Neutrophil (primary cell): ENCODE measurements at regions not wholly inside any gene's neighbourhood (a gene's known extent, or its start where the extent isn't known, plus 50 kb on each side); places are given as distances from the start of the nearest gene placed in this dataset.

Source experiments
- H3K27ac ChIP-seq: fragments of 200-600 bp; sonication (generic); 2 replicates; pipeline ENCODE4 v1.5.1; 2016; ENCODE audit warnings: mild to moderate bottlenecking, moderate library complexity
- H3K27me3 ChIP-seq: fragments of 200-600 bp; sonication (generic); 2 replicates; pipeline ENCODE4 v1.6.0; 2016; ENCODE audit warnings: mild to moderate bottlenecking
- H3K36me3 ChIP-seq: fragments of 200-600 bp; sonication (generic); 2 replicates; pipeline ENCODE4 v1.5.1; 2017
- H3K4me1 ChIP-seq, 2 experiments: fragments of 200-600 bp in 1 of 2; sonication (generic) in 1 of 2; 1 replicate in 1 of 2; 2 replicates in 1 of 2; pipeline versions ENCODE4 v1.5.1 to v1.6.1; 2013 to 2016; ENCODE audit warnings: low read depth in 1 of 2, low read length in 1 of 2, mild to moderate bottlenecking in 1 of 2, moderate library complexity in 1 of 2; ENCODE audit not compliant: control insufficient read depth in 1 of 2, insufficient read depth in 1 of 2
- H3K4me3 ChIP-seq, 2 experiments: fragments of 200-600 bp in 1 of 2; sonication (generic) in 1 of 2; 1 replicate in 1 of 2; 2 replicates in 1 of 2; pipeline ENCODE4 v1.5.1; 2013 to 2016; ENCODE audit warnings: low read depth in 1 of 2, low read length in 1 of 2, mild to moderate bottlenecking in 1 of 2, moderate library complexity in 1 of 2
- H3K9me3 ChIP-seq: fragments of 200-600 bp; sonication (generic); 2 replicates; pipeline ENCODE4 v1.5.1; 2016
- TF ChIP-seq, protein P1 (sequence below): fragments of 200-600 bp; sonication (generic); IDR thresholded peaks from 2 replicates; pipeline ENCODE4 v1.5.1; 2016; ENCODE audit warnings: antibody characterized with exemption

DNA sequence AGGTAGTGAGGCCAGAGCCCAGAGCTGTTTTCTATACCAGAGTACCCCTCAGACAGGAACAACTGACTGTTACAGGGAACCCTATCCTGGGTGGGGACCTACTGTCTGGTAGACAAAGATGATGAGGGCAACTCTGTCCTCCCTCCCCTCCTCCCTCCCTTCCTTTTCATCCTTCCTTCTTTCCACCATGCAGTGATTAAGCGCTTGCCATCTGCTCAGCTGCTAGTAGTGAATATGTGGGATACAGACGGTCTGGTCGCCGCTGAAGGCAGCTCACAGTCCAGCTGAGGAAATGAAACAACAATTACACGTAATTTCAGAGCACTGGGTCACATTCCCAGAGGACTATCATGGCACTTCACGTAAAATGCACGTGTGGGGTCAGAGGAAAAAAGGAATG, 597.1 kb downstream of the BUD13 start:
- Histone ChIP-seq H3K27me3 (no peaks in the 10 kb centered on the region), H3K9me3 (no peaks in the 10 kb centered on the region)

DNA sequence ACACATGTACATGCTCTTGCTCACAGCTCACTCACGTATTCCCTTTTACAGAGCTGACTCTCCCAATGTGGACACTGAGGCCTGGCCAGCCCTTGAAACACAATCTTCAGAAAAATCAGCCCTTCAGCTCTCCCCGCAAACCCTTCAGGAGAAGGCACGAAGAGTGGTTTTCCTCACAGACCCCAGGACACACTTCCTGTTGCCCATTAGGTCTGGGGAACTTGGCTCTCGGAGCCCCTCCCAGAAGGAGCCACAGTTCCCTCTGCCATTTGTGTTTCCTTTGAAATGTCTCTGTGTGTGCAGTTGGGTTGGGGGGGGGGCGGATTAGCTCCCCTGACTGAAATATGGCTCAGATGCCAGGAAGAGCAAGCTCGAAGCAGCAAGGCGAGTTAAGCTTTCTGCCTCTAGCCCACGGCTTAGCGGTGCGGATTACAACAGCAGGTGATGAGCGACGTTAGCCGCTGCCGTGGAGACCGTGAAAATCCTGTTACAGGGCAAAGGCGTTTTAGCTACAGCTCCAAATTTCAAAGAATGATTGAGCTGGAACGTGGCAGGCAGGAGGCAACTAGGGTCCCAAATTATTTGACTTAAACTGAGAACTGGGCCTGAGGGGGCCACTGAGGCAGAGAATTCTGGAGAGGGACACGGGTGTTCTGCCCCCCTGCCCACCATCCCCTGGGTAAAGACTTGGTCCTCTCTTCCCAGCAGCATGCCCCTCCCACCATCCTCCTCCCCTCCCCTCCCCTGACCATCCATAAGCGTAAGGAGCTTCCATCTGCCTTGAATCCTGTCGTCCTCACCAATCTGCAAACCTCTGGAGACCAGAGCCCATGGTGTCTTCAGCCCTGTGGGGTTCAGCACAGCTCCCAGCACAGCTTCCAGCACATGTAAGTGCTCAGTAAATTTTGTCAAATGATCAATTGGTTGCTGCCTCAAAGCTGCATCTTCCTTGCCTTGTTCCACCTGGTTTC, 598.6 kb downstream of the BUD13 start:
- no peaks in the 10 kb centered on the region for H3K36me3 ChIP-seq
- no peak overlapping the region for H3K4me3 ChIP-seq
- TF ChIP-seq, protein P1, sequence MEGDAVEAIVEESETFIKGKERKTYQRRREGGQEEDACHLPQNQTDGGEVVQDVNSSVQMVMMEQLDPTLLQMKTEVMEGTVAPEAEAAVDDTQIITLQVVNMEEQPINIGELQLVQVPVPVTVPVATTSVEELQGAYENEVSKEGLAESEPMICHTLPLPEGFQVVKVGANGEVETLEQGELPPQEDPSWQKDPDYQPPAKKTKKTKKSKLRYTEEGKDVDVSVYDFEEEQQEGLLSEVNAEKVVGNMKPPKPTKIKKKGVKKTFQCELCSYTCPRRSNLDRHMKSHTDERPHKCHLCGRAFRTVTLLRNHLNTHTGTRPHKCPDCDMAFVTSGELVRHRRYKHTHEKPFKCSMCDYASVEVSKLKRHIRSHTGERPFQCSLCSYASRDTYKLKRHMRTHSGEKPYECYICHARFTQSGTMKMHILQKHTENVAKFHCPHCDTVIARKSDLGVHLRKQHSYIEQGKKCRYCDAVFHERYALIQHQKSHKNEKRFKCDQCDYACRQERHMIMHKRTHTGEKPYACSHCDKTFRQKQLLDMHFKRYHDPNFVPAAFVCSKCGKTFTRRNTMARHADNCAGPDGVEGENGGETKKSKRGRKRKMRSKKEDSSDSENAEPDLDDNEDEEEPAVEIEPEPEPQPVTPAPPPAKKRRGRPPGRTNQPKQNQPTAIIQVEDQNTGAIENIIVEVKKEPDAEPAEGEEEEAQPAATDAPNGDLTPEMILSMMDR, result no peak
- no peaks in the 10 kb centered on the region for H3K4me1 ChIP-seq
- no peaks in the 10 kb centered on the region for H3K9me3 ChIP-seq
- H3K27ac ChIP-seq, result no peak overlapping the region
- no peaks in the 10 kb centered on the region for H3K27me3 ChIP-seq

More for the DNA sequence above, 597.1 kb downstream of the BUD13 start:
- H3K27ac ChIP-seq, result no peak overlapping the region
- H3K4me3 ChIP-seq, result no peak overlapping the region
- TF ChIP-seq, protein P1, result no peak
- H3K4me1 ChIP-seq, result no peaks in the 10 kb centered on the region
- H3K36me3 ChIP-seq, result no peaks in the 10 kb centered on the region

DNA sequence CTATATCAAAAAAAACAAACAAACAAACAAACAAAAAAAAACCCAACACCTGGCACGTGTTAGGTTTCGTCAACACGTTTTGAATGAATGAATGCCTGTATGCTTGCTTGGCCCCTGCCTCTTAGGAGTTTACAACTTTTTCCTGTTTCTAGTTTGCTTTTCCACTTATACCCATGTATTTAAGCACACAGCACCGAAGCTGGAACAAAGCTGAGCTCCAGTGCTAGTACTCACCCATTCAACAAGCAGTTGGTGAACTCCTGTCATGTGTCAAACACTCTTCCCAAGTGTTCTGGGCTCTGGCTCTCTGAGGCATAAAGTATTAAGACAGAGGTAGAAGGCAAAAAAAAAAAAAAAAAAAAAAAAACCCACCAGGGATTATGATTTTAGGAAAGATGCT, 599.3 kb downstream of the BUD13 start:
- no peaks in the 10 kb centered on the region for H3K9me3 ChIP-seq
- H3K27ac ChIP-seq, result no peak overlapping the region
- H3K4me1 ChIP-seq, result no peaks in the 10 kb centered on the region
- H3K36me3 ChIP-seq, result no peaks in the 10 kb centered on the region
- TF ChIP-seq, protein P1, result no peak
- H3K27me3 ChIP-seq, result no peaks in the 10 kb centered on the region
- H3K4me3 ChIP-seq, result no peak overlapping the region

DNA sequence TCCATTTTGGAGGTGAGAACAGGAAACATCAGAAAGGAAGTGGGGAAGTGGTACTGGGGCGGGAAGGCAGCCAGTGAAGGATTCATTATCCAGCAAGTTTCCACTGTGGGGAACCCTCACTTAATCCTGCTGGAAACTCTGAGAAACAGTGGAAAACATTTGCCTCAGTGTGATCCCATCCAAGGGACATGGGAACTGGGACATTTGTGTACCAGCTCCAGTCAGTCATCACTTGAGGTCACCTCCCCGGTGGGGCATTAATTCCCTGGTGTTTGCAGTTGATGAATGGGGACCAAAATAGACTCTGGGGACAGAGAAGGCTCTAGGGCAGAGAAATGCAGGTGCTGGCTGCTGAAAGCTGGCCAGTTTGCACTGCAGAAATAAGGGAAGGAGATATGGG, 599.9 kb downstream of the BUD13 start:
- TF ChIP-seq, protein P1, result no peak
- Histone ChIP-seq H3K27ac (no peak overlapping the region), H3K36me3 (no peaks in the 10 kb centered on the region), H3K27me3 (no peaks in the 10 kb centered on the region), H3K4me3 (no peak overlapping the region), H3K9me3 (no peaks in the 10 kb centered on the region), H3K4me1 (no peaks in the 10 kb centered on the region)

DNA sequence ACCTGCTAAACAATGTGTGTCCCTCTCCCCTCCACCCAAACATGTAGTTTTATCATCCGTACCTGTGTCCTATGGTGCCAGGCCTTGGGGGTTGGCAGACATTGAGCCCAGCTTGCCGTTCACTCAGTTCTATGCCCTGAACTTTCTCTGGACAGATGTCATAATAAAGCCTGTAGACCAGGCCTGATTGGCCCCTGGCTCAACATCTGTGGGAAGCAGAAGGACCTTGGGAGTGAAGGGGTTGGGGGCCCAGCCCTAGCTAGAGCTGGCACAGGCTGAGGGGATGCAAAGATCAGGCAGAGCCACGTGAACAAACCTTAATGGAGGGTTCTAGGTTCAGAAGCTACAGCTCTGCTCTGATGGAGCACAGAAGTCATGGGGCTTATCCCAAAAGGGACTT, 600.6 kb downstream of the BUD13 start:
- Histone ChIP-seq H3K4me1 (no peaks in the 10 kb centered on the region), H3K4me3 (no peak overlapping the region), H3K36me3 (no peaks in the 10 kb centered on the region), H3K9me3 (no peaks in the 10 kb centered on the region), H3K27me3 (no peaks in the 10 kb centered on the region), H3K27ac (no peak overlapping the region)
- TF ChIP-seq, protein P1, result no peak
